Transverse colon (tissue), 4 donors: ENCODE measurements at regions not wholly inside any gene's neighbourhood (a gene's known extent, or its start where the extent isn't known, plus 50 kb on each side); places are given as distances from the start of the nearest gene placed in this dataset.

Experiments
- POLR2AphosphoS5 ChIP-seq, 3 donors: sonication (generic); formaldehyde crosslinking; IDR thresholded peaks; one replicate each; pipeline ENCODE4 v1.6.1; 2016; ENCODE audit warnings: antibody characterized with exemption in 3 of 3
- TF ChIP-seq, protein P1 (sequence below), 5 experiments: fragments of 200-600 bp in 3 of 5; fragments of 450-650 bp in 2 of 5; sonication (generic) in 3 of 5; IDR thresholded peaks; 1 replicate in 2 of 5; 2 replicates in 3 of 5; pipeline ENCODE4 v1.5.1; 2016 to 2017; ENCODE audit warnings: antibody characterized with exemption in 5 of 5, inconsistent platforms in 3 of 5, mild to moderate bottlenecking in 2 of 5, moderate library complexity in 1 of 5

DNA sequence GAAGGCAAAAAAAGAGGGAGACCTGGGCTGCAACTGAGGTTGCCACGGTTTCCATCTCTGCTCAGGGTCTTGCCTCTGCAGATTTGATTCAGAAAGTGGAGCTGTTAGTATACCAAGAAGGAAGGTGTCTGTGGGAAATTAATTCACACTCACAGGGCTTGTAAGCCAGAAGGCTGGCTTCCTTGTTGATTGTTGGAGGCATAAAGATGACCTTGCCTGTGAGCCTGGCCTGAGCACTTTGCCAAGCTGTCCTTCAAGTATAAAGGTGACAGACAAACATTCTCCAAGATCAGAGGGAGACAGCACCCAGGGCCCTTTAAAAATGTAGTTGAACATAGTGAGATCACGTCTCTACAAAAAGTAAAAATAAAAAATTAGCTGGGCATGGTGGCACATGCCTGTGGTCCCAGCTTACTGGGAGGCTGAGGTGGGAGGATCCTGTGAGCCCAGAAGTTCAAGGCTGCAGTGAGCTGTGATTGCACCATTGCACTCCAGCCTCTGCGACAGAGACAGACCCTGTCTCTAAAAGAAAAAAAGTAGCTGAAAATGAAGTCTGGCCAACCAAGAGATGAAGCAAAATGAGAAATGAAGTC, 91.2 kb upstream of the UXS1 start:
- TF ChIP-seq, protein P1, sequence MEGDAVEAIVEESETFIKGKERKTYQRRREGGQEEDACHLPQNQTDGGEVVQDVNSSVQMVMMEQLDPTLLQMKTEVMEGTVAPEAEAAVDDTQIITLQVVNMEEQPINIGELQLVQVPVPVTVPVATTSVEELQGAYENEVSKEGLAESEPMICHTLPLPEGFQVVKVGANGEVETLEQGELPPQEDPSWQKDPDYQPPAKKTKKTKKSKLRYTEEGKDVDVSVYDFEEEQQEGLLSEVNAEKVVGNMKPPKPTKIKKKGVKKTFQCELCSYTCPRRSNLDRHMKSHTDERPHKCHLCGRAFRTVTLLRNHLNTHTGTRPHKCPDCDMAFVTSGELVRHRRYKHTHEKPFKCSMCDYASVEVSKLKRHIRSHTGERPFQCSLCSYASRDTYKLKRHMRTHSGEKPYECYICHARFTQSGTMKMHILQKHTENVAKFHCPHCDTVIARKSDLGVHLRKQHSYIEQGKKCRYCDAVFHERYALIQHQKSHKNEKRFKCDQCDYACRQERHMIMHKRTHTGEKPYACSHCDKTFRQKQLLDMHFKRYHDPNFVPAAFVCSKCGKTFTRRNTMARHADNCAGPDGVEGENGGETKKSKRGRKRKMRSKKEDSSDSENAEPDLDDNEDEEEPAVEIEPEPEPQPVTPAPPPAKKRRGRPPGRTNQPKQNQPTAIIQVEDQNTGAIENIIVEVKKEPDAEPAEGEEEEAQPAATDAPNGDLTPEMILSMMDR (IDR thresholded peaks at IDR 0.05): no peak
- TF ChIP-seq POLR2AphosphoS5 (IDR thresholded peaks at IDR 0.05): no peak
